Neuronal stem cell (in vitro differentiated cells): ENCODE measurements at regions not wholly inside any gene's neighbourhood (a gene's known extent, or its start where the extent isn't known, plus 50 kb on each side); places are given as distances from the start of the nearest gene placed in this dataset.

Source experiments
- DNase-seq: peaks from one replicate; pipeline ENCODE4 v3.0.0-alpha.2; 2013; ENCODE audit warnings: low spot score
- H2AFZ ChIP-seq: one replicate; pipeline ENCODE4 v1.6.1; 2013; ENCODE audit warnings: mild to moderate bottlenecking, low read length, inconsistent platforms
- H2AK5ac ChIP-seq: 2 replicates; pipeline ENCODE4 v1.6.1; 2013; ENCODE audit warnings: low read depth, mild to moderate bottlenecking, inconsistent platforms, low read length, moderate library complexity, mixed read lengths
- H2BK120ac ChIP-seq: 2 replicates; pipeline ENCODE4 v1.6.1; 2013; ENCODE audit warnings: low read depth, mild to moderate bottlenecking, inconsistent platforms, low read length, moderate library complexity, mixed read lengths
- H2BK12ac ChIP-seq: one replicate; pipeline ENCODE4 v1.6.1; 2013; ENCODE audit warnings: low read length, inconsistent platforms
- H2BK15ac ChIP-seq: 2 replicates; pipeline ENCODE4 v1.6.1; 2013; ENCODE audit warnings: mild to moderate bottlenecking, low read length, inconsistent platforms, mixed read lengths
- H2BK5ac ChIP-seq: one replicate; pipeline ENCODE4 v1.6.1; 2013; ENCODE audit warnings: inconsistent platforms, mild to moderate bottlenecking, low read length, moderate library complexity
- H3K14ac ChIP-seq: one replicate; pipeline ENCODE4 v1.6.1; 2013; ENCODE audit warnings: low read length, inconsistent platforms
- H3K18ac ChIP-seq: 2 replicates; pipeline ENCODE4 v1.6.1; 2013; ENCODE audit warnings: low read length, inconsistent platforms
- H3K23ac ChIP-seq: 2 replicates; pipeline ENCODE4 v1.6.1; 2013; ENCODE audit warnings: low read depth, mild to moderate bottlenecking, mixed read lengths, low read length, inconsistent platforms; ENCODE audit not compliant: poor library complexity
- H3K27ac ChIP-seq: replicated peaks from 3 replicates; pipeline ENCODE4 v1.5.1; 2013; ENCODE audit warnings: low read length, inconsistent platforms
- H3K27me3 ChIP-seq, 3 experiments: 2 replicates each; pipeline ENCODE4 v1.6.1; 2013; ENCODE audit warnings: low read length in 3 of 3, mild to moderate bottlenecking in 2 of 3, inconsistent platforms in 1 of 3, low read depth in 1 of 3, mixed read lengths in 1 of 3, moderate library complexity in 1 of 3; ENCODE audit not compliant: control insufficient read depth in 3 of 3, insufficient read depth in 3 of 3
- H3K36me3 ChIP-seq, 2 donors: replicated peaks in 1 of 2; 2 replicates each; pipeline ENCODE4 v1.6.1; 2013; ENCODE audit warnings: low read length in 2 of 2; ENCODE audit not compliant: control insufficient read depth in 2 of 2, insufficient read depth in 2 of 2
- H3K4ac ChIP-seq: 2 replicates; pipeline ENCODE4 v1.6.1; 2013; ENCODE audit warnings: inconsistent platforms, mild to moderate bottlenecking, low read length, moderate library complexity
- H3K4me1 ChIP-seq, 2 donors: 1 replicate in 1 of 2; 2 replicates in 1 of 2; pipeline ENCODE4 v1.6.1; 2013; ENCODE audit warnings: low read length in 2 of 2, low read depth in 1 of 2; ENCODE audit not compliant: control insufficient read depth in 2 of 2, insufficient read depth in 1 of 2
- H3K4me2 ChIP-seq: one replicate; pipeline ENCODE4 v1.6.1; 2013; ENCODE audit warnings: mild to moderate bottlenecking, low read length, inconsistent platforms; ENCODE audit not compliant: insufficient read depth, poor library complexity, severe bottlenecking
- H3K4me3 ChIP-seq, 2 donors: 2 replicates each; pipeline ENCODE4 v1.5.1; 2013; ENCODE audit warnings: low read length in 2 of 2, mild to moderate bottlenecking in 2 of 2, inconsistent platforms in 1 of 2, moderate library complexity in 1 of 2
- H3K79me1 ChIP-seq: one replicate; pipeline ENCODE4 v1.6.1; 2013; ENCODE audit warnings: low read depth, mild to moderate bottlenecking, inconsistent platforms, low read length, moderate library complexity
- H3K9ac ChIP-seq: one replicate; pipeline ENCODE4 v1.6.1; 2013; ENCODE audit warnings: mild to moderate bottlenecking, low read depth, low read length, inconsistent platforms; ENCODE audit not compliant: poor library complexity
- H3K9me3 ChIP-seq, 2 donors: replicated peaks in 1 of 2; 2 replicates each; pipeline versions ENCODE3 to v1.6.1; 2013; ENCODE audit warnings: low read length in 2 of 2, mild to moderate bottlenecking in 2 of 2, inconsistent platforms in 1 of 2, low read depth in 1 of 2, mixed read lengths in 1 of 2, moderate library complexity in 1 of 2; ENCODE audit not compliant: control insufficient read depth in 2 of 2, insufficient read depth in 1 of 2
- H4K8ac ChIP-seq: one replicate; pipeline ENCODE4 v1.6.1; 2013; ENCODE audit warnings: low read depth, mild to moderate bottlenecking, inconsistent platforms, low read length, moderate library complexity
- H4K91ac ChIP-seq: one replicate; pipeline ENCODE4 v1.6.1; 2013; ENCODE audit warnings: low read length, low read depth, mild to moderate bottlenecking, inconsistent platforms; ENCODE audit not compliant: poor library complexity
- WGBS, 2 donors: extraction: QIAGEN DNeasy Blood & Tissue Kit; methylation state at CpG; one replicate each; pipeline ENCODE4 v1.1.7; 2013; ENCODE audit warnings: missing lambda C conversion rate in 2 of 2, mixed read lengths in 1 of 2; ENCODE audit not compliant: insufficient read length in 2 of 2, insufficient replicate concordance in 1 of 2; ENCODE audit errors: extremely low coverage in 2 of 2; 5-methylcytosine and 5-hydroxymethylcytosine counted together

- no peak overlapping the region for H2BK120ac ChIP-seq
- H3K14ac ChIP-seq: no peak overlapping the region
- H3K4me3 ChIP-seq: no peak overlapping the region
- no peaks in the 10 kb centered on the region for H3K36me3 ChIP-seq
- no peak overlapping the region for H2BK5ac ChIP-seq
- H3K27ac ChIP-seq: no peak overlapping the region
- H3K23ac ChIP-seq: no peak overlapping the region
- H2BK15ac ChIP-seq: no peak overlapping the region
- no peak overlapping the region for H3K4me2 ChIP-seq
- H4K8ac ChIP-seq: no peak overlapping the region
- no peak overlapping the region for H2BK12ac ChIP-seq
- no peak overlapping the region for H2AFZ ChIP-seq
- DNase-seq: no peak
- peaks cover 6 to 9% of the 10 kb centered on the region in 2 donors for H3K4me1 ChIP-seq
- no peak overlapping the region for H3K9ac ChIP-seq
- H3K9me3 ChIP-seq: no peaks in the 10 kb centered on the region
- H3K4ac ChIP-seq: no peak overlapping the region
- no peak overlapping the region for H2AK5ac ChIP-seq
- H3K18ac ChIP-seq: no peak overlapping the region
- no peaks in the 10 kb centered on the region for H3K79me1 ChIP-seq
- no peaks in the 10 kb centered on the region for H3K27me3 ChIP-seq
- H4K91ac ChIP-seq: no peak overlapping the region
- no CpG with 5 or more reads among the region's 6 CpGs for WGBS, 2 donors
These were observed 144.0 kb downstream of the DDX1 start for GRCh38 chr2:15735484-15736326.

- Histone ChIP-seq H4K8ac (no peak overlapping the region), H3K27me3 (no peaks in the 10 kb centered on the region), H2AK5ac (peak overlapping the region; percentile 10), H3K14ac (no peak overlapping the region), H2AFZ (no peak overlapping the region), H3K4me2 (no peak overlapping the region), H3K36me3 (no peaks in the 10 kb centered on the region), H3K4me3 (no peak overlapping the region), H2BK12ac (no peak overlapping the region), H3K79me1 (no peaks in the 10 kb centered on the region), H3K9me3 (peaks cover 0 to 6% of the 10 kb centered on the region in 2 donors), H3K9ac (no peak overlapping the region), H2BK5ac (no peak overlapping the region), H2BK120ac (no peak overlapping the region), H3K4me1 (peaks cover 6 to 8% of the 10 kb centered on the region in 2 donors), H3K4ac (no peak overlapping the region), H3K23ac (no peak overlapping the region), H2BK15ac (no peak overlapping the region), H4K91ac (no peak overlapping the region), H3K18ac (no peak overlapping the region), H3K27ac (no peak overlapping the region)
- no CpG with 5 or more reads among the region's 4 CpGs for WGBS, 2 donors
- DNase-seq: no peak
These were observed 144.9 kb downstream of the DDX1 start for GRCh38 chr2:15736396-15737180.

GRCh38 chr2:15737314-15738224 lies 145.9 kb downstream of the DDX1 start:
- H3K27me3 ChIP-seq: no peaks in the 10 kb centered on the region
- no CpG with 5 or more reads among the region's 5 CpGs for WGBS, 2 donors

More at GRCh38 chr2:15737314-15738224, 145.9 kb downstream of the DDX1 start:
- no peak overlapping the region for H2BK120ac ChIP-seq
- H4K8ac ChIP-seq: no peak overlapping the region
- H3K9me3 ChIP-seq: peaks cover 0 to 6% of the 10 kb centered on the region in 2 donors
- no peak overlapping the region for H3K23ac ChIP-seq
- no peak overlapping the region for H3K9ac ChIP-seq
- H2BK5ac ChIP-seq: no peak overlapping the region
- peak overlapping the region; percentile 70 for H3K18ac ChIP-seq
- H2AK5ac ChIP-seq: no peak overlapping the region
- H3K4ac ChIP-seq: no peak overlapping the region
- H3K4me1 ChIP-seq: peaks cover 6 to 8% of the 10 kb centered on the region in 2 donors
- no peak overlapping the region for H4K91ac ChIP-seq
- no peak for DNase-seq
- no peak overlapping the region for H3K4me2 ChIP-seq
- H3K36me3 ChIP-seq: no peaks in the 10 kb centered on the region
- no peak overlapping the region for H2BK15ac ChIP-seq
- no peak overlapping the region for H3K4me3 ChIP-seq
- H3K14ac ChIP-seq: no peak overlapping the region
- no peak overlapping the region for H2AFZ ChIP-seq
- H3K27ac ChIP-seq: no peak overlapping the region
- no peak overlapping the region for H2BK12ac ChIP-seq
- H3K79me1 ChIP-seq: no peaks in the 10 kb centered on the region
